H1 (cell line): ENCODE measurements at regions not wholly inside any gene's neighbourhood (a gene's known extent, or its start where the extent isn't known, plus 50 kb on each side); places are given as distances from the start of the nearest gene placed in this dataset.

Source experiments
- MAFK ChIP-seq: IDR thresholded peaks from 2 replicates; pipeline ENCODE4 v1.6.1; 2012; ENCODE audit warnings: low read depth, mild to moderate bottlenecking, improper control_type of control experiment, low read length
- MAX ChIP-seq: IDR thresholded peaks from 2 replicates; pipeline ENCODE4 v1.6.1; 2012; ENCODE audit warnings: inconsistent platforms
- SIRT6 ChIP-seq: IDR thresholded peaks from one replicate; pipeline ENCODE4 v1.7.1; 2012; ENCODE audit warnings: low read length, inconsistent platforms
- TAF7 ChIP-seq: optimal IDR thresholded peaks from 2 replicates; pipeline ENCODE3; 2011; ENCODE audit warnings: low read depth, mild to moderate bottlenecking, inconsistent platforms, low read length, moderate library complexity, borderline replicate concordance
- TF ChIP-seq, protein P1 (sequence below), 3 experiments: IDR thresholded peaks; 1 replicate in 2 of 3; 2 replicates in 1 of 3; pipeline versions ENCODE4 v1.5.1 to v1.6.1; 2011; ENCODE audit warnings: low read length in 3 of 3, mild to moderate bottlenecking in 3 of 3, inconsistent platforms in 2 of 3, low read depth in 1 of 3, moderate library complexity in 1 of 3; ENCODE audit not compliant: insufficient read depth in 1 of 3; ENCODE audit errors: control extremely low read depth in 1 of 3

DNA sequence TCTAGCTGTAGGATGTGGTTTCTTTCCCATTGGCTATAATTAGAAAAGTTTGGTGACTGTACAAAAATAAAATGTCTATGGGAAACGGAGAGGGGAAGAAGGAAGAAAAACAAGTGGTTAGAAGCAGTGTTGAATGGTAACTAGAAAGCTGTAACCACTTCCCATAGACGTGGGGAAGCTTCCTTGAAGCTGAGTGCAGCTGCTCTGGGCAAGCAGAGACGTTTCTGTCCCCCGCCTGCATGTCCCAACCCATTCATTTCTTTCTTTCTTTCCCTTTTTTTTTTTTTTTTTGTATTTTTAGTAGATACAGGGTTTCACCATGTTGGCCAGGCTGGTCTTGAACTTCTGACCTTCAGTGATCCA lies 367.8 kb upstream of the HS6ST1 start (continued):
- TF ChIP-seq, protein P1, sequence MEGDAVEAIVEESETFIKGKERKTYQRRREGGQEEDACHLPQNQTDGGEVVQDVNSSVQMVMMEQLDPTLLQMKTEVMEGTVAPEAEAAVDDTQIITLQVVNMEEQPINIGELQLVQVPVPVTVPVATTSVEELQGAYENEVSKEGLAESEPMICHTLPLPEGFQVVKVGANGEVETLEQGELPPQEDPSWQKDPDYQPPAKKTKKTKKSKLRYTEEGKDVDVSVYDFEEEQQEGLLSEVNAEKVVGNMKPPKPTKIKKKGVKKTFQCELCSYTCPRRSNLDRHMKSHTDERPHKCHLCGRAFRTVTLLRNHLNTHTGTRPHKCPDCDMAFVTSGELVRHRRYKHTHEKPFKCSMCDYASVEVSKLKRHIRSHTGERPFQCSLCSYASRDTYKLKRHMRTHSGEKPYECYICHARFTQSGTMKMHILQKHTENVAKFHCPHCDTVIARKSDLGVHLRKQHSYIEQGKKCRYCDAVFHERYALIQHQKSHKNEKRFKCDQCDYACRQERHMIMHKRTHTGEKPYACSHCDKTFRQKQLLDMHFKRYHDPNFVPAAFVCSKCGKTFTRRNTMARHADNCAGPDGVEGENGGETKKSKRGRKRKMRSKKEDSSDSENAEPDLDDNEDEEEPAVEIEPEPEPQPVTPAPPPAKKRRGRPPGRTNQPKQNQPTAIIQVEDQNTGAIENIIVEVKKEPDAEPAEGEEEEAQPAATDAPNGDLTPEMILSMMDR (IDR thresholded peaks at IDR 0.05; ENCODE audit: control extremely low read depth in 1 of 3, insufficient read depth in 1 of 3, low read depth in 1 of 3, low read length in 3 of 3), result no peak
- TF ChIP-seq MAFK, result no peak
- no peak for TF ChIP-seq MAX
- TF ChIP-seq SIRT6, result no peak
- TF ChIP-seq TAF7, result no peak
